MM.1S (cell line): ENCODE measurements at regions not wholly inside any gene's neighbourhood (a gene's known extent, or its start where the extent isn't known, plus 50 kb on each side); places are given as distances from the start of the nearest gene placed in this dataset.

ENCODE experiments used
- DNase-seq: peaks from one replicate; pipeline ENCODE4 v3.0.0-alpha.2; 2015
- H2AFZ ChIP-seq: fragments of 300-600 bp; sonication (generic); 2 replicates; pipeline ENCODE4 v1.6.0; 2016; ENCODE audit warnings: antibody characterized with exemption, low read length
- H3F3A ChIP-seq: fragments of 300-600 bp; sonication (generic); 2 replicates; pipeline ENCODE4 v1.6.1; 2016; ENCODE audit warnings: mild to moderate bottlenecking, antibody characterized with exemption, low read length, moderate library complexity, mixed read lengths; ENCODE audit not compliant: insufficient read depth
- H3K27ac ChIP-seq: fragments of 300-600 bp; sonication (generic); 2 replicates; pipeline ENCODE4 v1.5.1; 2016; ENCODE audit warnings: mild to moderate bottlenecking, low read length
- H3K27me3 ChIP-seq: fragments of 300-600 bp; sonication (generic); replicated peaks from 2 replicates; pipeline ENCODE4 v1.6.0; 2016; ENCODE audit warnings: low read length; ENCODE audit not compliant: insufficient read depth
- H3K36me3 ChIP-seq: fragments of 300-600 bp; sonication (generic); replicated peaks from 2 replicates; pipeline ENCODE4 v1.6.1; 2016; ENCODE audit warnings: mild to moderate bottlenecking, low read length, mixed read lengths; ENCODE audit not compliant: insufficient read depth
- H3K4me1 ChIP-seq: fragments of 300-600 bp; sonication (generic); 2 replicates; pipeline ENCODE4 v1.6.1; 2016; ENCODE audit warnings: low read length, mixed read lengths
- H3K4me2 ChIP-seq: fragments of 300-600 bp; sonication (generic); 2 replicates; pipeline ENCODE4 v1.6.0; 2016; ENCODE audit warnings: low read depth, low read length
- H3K4me3 ChIP-seq: fragments of 300-600 bp; sonication (generic); 2 replicates; pipeline ENCODE4 v1.5.1; 2016; ENCODE audit warnings: low read length, mixed read lengths
- H3K79me2 ChIP-seq: fragments of 300-600 bp; sonication (generic); 2 replicates; pipeline ENCODE4 v1.6.1; 2016; ENCODE audit warnings: mixed run types, low read length, mixed read lengths
- H3K9ac ChIP-seq: fragments of 300-600 bp; sonication (generic); 2 replicates; pipeline ENCODE4 v1.6.1; 2016; ENCODE audit warnings: low read length, mixed read lengths
- H3K9me2 ChIP-seq: fragments of 300-600 bp; sonication (generic); replicated peaks from 2 replicates; pipeline ENCODE4 v1.6.1; 2016; ENCODE audit warnings: mild to moderate bottlenecking, low read length, mixed read lengths; ENCODE audit not compliant: insufficient read depth
- H3K9me3 ChIP-seq: fragments of 300-600 bp; sonication (generic); replicated peaks from 2 replicates; pipeline ENCODE4 v1.6.1; 2016; ENCODE audit warnings: mild to moderate bottlenecking, low read length, mixed read lengths; ENCODE audit not compliant: insufficient read depth
- H4K20me1 ChIP-seq: fragments of 300-600 bp; sonication (generic); 2 replicates; pipeline ENCODE4 v1.6.1; 2016; ENCODE audit warnings: mild to moderate bottlenecking, low read length, moderate library complexity, mixed read lengths; ENCODE audit not compliant: insufficient read depth
- CTCF ChIP-seq: fragments of 300-600 bp; sonication (generic); IDR thresholded peaks from 2 replicates; pipeline ENCODE4 v1.5.1; 2016; ENCODE audit warnings: antibody characterized with exemption, low read length, mixed read lengths
- EZH2 ChIP-seq: fragments of 300-600 bp; sonication (generic); optimal IDR thresholded peaks from 2 replicates; pipeline ENCODE3; 2017; ENCODE audit warnings: low read depth, mild to moderate bottlenecking, antibody characterized with exemption, low read length, mixed read lengths
- EZH2phosphoT487 ChIP-seq: fragments of 300-600 bp; sonication (generic); IDR thresholded peaks from 2 replicates; pipeline ENCODE4 v1.6.1; 2018; ENCODE audit warnings: antibody characterized with exemption, low read length

GRCh38 chr5:104821606-104822005, 1259.0 kb upstream of the NUDT12 start:
- Histone ChIP-seq H3K9me2 (no peaks in the 10 kb centered on the region), H2AFZ (no peak overlapping the region), H3K9me3 (no peaks in the 10 kb centered on the region), H3K4me3 (no peak overlapping the region), H3K79me2 (no peaks in the 10 kb centered on the region), H3K9ac (no peak overlapping the region), H3K27me3 (no peaks in the 10 kb centered on the region), H3K4me2 (no peak overlapping the region), H3K36me3 (no peaks in the 10 kb centered on the region), H3F3A (no peaks in the 10 kb centered on the region), H3K27ac (no peak overlapping the region), H3K4me1 (no peaks in the 10 kb centered on the region), H4K20me1 (no peaks in the 10 kb centered on the region)
- TF ChIP-seq CTCF (no peak), EZH2phosphoT487 (no peak), EZH2 (no peak)
- DNase-seq, result no peak

GRCh38 chr5:104817127-104817526, 1254.5 kb upstream of the NUDT12 start:
- Histone ChIP-seq H3K79me2 (no peaks in the 10 kb centered on the region), H3K4me3 (no peak overlapping the region), H3K9me2 (no peaks in the 10 kb centered on the region), H3K4me2 (no peak overlapping the region), H2AFZ (no peak overlapping the region), H3K4me1 (no peaks in the 10 kb centered on the region), H3F3A (no peaks in the 10 kb centered on the region), H4K20me1 (no peaks in the 10 kb centered on the region), H3K9me3 (no peaks in the 10 kb centered on the region), H3K9ac (no peak overlapping the region), H3K27ac (no peak overlapping the region), H3K27me3 (no peaks in the 10 kb centered on the region), H3K36me3 (no peaks in the 10 kb centered on the region)
- TF ChIP-seq CTCF, result no peak
- no peak for TF ChIP-seq EZH2
- no peak for TF ChIP-seq EZH2phosphoT487
- no peak for DNase-seq

GRCh38 chr5:104815212-104815611, 1252.6 kb upstream of the NUDT12 start:
- no peaks in the 10 kb centered on the region for H3K4me1 ChIP-seq

More at GRCh38 chr5:104815212-104815611, 1252.6 kb upstream of the NUDT12 start:
- Histone ChIP-seq H3K9me3 (no peaks in the 10 kb centered on the region), H3K36me3 (no peaks in the 10 kb centered on the region), H3K4me3 (no peak overlapping the region), H3K4me2 (no peak overlapping the region), H3K9ac (no peak overlapping the region), H3K27me3 (no peaks in the 10 kb centered on the region), H3K27ac (no peak overlapping the region), H3K79me2 (no peaks in the 10 kb centered on the region), H3K9me2 (no peaks in the 10 kb centered on the region), H3F3A (no peaks in the 10 kb centered on the region), H4K20me1 (no peaks in the 10 kb centered on the region), H2AFZ (no peak overlapping the region)
- TF ChIP-seq CTCF (no peak), EZH2 (no peak), EZH2phosphoT487 (no peak)
- DNase-seq, result no peak
